HEK293 (cell line): ENCODE measurements at regions not wholly inside any gene's neighbourhood (a gene's known extent, or its start where the extent isn't known, plus 50 kb on each side); places are given as distances from the start of the nearest gene placed in this dataset.

Experiments used
- ZBTB21 ChIP-seq: fragments of 450-650 bp; formaldehyde crosslinking; IDR thresholded peaks from 2 replicates; pipeline ENCODE4 v1.5.1; 2017; ENCODE audit warnings: missing biosample characterization, missing genetic modification characterization
- ZNF510 ChIP-seq: fragments of 450-650 bp; formaldehyde crosslinking; IDR thresholded peaks from 2 replicates; pipeline ENCODE4 v1.5.1; 2018; ENCODE audit warnings: mild to moderate bottlenecking, missing genetic modification characterization, missing biosample characterization; ENCODE audit not compliant: insufficient replicate concordance
- TF ChIP-seq, protein P1 (sequence below): fragments of 450-650 bp; IDR thresholded peaks from 2 replicates; pipeline ENCODE4 v1.5.1; 2018; ENCODE audit warnings: missing biosample characterization, missing genetic modification characterization
- TF ChIP-seq, protein P2 (sequence below): fragments of 450-650 bp; formaldehyde crosslinking; IDR thresholded peaks from 2 replicates; pipeline ENCODE4 v1.5.1; 2016; ENCODE audit warnings: missing biosample characterization, missing genetic modification characterization
- TF ChIP-seq, protein P3 (sequence below): fragments of 450-650 bp; formaldehyde crosslinking; IDR thresholded peaks from 2 replicates; pipeline ENCODE4 v1.5.1; 2016; ENCODE audit warnings: missing biosample characterization, missing genetic modification characterization, low read depth

DNA sequence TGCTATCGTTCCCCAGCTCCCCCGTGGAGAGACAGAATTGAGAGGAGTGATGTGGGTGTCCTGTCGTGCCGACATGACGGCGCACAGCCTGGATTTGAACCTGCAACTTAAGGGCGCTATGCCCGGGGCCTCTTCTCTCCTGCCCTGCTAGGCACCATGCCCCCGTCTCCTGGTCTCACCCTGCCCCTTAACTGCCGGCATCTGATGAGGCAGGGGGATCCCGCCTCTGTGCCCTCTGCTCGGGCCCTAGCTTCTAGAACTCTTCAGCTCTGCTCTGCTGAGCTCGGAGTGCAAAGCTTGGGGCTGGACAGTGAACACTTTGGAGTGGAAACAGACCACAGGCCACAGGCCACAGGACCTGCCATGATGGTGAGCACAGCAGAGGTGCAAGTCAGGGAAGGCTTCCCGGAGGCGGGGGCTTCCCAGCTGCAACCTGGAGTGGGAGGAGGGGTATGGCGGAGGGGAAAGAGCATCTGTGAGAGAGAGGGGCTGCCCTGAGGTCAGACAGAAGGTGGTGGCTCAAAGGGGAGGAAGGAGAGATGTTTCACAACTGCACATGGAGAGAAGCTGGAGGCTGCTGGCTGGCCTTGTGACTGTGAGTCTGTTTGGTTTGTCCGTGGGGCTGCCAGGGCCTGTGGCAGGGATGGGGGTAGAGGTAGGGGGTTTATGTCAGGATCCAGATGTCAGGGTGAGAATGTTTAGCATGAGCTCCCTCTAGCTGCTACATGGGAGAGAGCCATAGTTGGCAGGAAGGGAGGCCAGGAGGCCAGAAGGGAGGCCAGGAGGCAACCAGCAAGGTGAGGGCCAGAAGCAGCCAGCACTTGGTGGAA lies 107.8 kb downstream of the CRLF3 start:
- TF ChIP-seq, protein P1, sequence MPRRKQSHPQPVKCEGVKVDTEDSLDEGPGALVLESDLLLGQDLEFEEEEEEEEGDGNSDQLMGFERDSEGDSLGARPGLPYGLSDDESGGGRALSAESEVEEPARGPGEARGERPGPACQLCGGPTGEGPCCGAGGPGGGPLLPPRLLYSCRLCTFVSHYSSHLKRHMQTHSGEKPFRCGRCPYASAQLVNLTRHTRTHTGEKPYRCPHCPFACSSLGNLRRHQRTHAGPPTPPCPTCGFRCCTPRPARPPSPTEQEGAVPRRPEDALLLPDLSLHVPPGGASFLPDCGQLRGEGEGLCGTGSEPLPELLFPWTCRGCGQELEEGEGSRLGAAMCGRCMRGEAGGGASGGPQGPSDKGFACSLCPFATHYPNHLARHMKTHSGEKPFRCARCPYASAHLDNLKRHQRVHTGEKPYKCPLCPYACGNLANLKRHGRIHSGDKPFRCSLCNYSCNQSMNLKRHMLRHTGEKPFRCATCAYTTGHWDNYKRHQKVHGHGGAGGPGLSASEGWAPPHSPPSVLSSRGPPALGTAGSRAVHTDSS (tag by site-specific recombination), result no peak
- TF ChIP-seq, protein P2, sequence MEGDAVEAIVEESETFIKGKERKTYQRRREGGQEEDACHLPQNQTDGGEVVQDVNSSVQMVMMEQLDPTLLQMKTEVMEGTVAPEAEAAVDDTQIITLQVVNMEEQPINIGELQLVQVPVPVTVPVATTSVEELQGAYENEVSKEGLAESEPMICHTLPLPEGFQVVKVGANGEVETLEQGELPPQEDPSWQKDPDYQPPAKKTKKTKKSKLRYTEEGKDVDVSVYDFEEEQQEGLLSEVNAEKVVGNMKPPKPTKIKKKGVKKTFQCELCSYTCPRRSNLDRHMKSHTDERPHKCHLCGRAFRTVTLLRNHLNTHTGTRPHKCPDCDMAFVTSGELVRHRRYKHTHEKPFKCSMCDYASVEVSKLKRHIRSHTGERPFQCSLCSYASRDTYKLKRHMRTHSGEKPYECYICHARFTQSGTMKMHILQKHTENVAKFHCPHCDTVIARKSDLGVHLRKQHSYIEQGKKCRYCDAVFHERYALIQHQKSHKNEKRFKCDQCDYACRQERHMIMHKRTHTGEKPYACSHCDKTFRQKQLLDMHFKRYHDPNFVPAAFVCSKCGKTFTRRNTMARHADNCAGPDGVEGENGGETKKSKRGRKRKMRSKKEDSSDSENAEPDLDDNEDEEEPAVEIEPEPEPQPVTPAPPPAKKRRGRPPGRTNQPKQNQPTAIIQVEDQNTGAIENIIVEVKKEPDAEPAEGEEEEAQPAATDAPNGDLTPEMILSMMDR (tag by site-specific recombination), result peak; percentile 40; the same call in 1 of the 2 replicates
- TF ChIP-seq ZBTB21 (no peak), ZNF510 (tag by site-specific recombination) (no peak)
- TF ChIP-seq, protein P3, sequence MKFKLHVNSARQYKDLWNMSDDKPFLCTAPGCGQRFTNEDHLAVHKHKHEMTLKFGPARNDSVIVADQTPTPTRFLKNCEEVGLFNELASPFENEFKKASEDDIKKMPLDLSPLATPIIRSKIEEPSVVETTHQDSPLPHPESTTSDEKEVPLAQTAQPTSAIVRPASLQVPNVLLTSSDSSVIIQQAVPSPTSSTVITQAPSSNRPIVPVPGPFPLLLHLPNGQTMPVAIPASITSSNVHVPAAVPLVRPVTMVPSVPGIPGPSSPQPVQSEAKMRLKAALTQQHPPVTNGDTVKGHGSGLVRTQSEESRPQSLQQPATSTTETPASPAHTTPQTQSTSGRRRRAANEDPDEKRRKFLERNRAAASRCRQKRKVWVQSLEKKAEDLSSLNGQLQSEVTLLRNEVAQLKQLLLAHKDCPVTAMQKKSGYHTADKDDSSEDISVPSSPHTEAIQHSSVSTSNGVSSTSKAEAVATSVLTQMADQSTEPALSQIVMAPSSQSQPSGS (tag by site-specific recombination), result no peak
